GM19324 (cell line): ENCODE measurements at regions not wholly inside any gene's neighbourhood (a gene's known extent, or its start where the extent isn't known, plus 50 kb on each side); places are given as distances from the start of the nearest gene placed in this dataset.
"Not testable (repeated sequence)": the region's sequence is repeated elsewhere in the genome, so short reads cannot be mapped to it uniquely, and the experiment has no call there.

Source experiments
- ATAC-seq: cut with Tn5 transposase; IDR thresholded peaks from one replicate; pipeline ENCODE4 v1.9.1; 2021; ENCODE audit warnings: mild to moderate bottlenecking, moderate library complexity; ENCODE audit not compliant: unreplicated experiment, low FRiP score

DNA sequence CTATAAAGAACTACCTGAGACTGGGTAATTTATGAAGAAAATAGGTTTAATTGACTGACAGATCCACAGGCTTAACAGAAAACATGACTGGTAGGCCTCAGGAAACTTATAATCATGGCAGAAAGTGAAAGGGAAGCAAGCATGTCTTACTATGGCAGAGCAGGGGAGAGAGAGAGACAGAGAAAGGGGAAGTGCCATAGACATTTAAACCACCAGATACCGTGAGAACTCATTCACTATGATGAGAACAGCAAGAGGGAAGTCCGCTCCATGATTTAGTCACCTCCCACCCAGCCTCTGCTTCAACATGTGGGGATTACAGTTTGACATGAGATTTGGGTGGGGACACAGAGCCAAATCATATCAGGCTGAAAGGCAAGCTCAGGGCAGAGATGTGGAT lies 327.1 kb upstream of the DDI1 start:
- ATAC-seq = peak; percentile 69

DNA sequence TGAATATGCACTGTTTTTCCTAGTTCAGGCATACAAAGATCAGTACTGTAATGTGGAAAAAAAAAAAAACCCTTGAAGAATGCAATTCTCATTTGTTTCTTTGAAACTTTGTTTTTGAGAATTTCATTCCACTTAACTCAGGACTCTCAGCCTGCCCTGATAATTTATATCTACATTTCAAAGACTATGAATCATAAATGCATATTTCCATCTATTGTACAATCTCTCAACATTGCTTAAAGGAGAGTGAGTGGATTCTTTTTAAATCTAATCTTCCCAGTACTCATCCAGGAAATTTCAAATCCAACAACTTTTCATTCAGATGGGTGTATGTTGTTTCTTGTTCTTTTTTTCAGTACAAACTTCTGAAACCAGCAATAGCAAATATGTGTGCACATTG lies 322.2 kb upstream of the DDI1 start:
- no peak for ATAC-seq

DNA sequence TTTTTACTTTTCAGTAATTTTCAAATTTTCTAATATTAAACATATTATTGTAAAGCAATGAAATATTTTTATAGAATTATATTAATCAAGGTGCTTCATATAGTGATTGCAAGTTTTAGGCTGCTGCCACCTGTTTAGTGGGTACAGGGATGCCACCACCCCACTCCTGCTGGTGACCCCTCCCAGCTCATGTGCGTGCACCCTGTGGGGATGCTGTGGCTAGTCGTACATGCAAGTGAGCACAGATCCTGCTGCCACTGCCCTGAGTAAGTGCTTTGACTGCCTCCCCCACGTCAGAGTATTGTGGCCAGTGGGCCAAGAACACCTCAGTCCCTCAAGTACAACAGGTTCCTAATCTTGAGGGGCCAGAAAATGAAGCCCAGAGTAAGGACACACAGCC lies 320.1 kb upstream of the DDI1 start:
- ATAC-seq = no peak

DNA sequence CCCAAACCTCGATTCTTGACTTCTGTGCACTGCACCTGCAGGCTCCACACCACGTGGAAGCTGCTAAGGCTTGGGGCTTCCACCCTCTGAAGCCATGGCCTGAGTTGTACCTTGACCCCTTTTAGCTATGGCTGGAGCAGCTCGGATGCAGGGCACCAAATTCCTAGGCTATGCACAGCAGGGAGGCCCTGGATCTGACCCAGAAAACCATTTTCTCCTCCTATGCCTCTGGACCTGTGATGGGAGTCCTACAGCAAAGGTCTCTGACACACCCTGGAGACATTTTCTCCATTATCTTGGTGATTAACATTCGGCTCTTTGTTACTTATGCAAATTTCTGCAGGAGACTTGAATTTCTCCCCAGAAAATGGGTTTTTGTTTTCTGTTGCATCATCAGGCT lies 309.2 kb upstream of the DDI1 start:
- ATAC-seq = no peak

DNA sequence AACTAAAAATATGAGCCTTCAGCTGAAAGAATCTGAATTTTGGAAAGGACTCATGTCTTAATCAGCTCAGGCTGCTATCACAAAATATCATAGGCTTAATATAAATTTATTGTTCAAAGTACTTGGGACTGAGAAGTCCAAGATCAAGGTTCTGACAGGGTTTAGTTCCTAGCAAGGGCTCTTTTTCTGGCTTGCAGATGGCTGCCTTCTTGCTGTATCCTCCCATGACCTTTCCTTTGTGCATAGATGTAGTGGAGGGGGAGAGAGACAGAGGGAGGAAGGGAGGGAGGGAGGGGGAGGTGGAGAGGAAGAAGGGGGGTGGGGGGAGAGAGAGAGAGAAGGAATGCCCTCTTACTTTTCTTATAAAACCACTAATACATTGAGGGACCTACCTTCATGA lies 306.8 kb upstream of the DDI1 start:
- ATAC-seq = no peak

DNA sequence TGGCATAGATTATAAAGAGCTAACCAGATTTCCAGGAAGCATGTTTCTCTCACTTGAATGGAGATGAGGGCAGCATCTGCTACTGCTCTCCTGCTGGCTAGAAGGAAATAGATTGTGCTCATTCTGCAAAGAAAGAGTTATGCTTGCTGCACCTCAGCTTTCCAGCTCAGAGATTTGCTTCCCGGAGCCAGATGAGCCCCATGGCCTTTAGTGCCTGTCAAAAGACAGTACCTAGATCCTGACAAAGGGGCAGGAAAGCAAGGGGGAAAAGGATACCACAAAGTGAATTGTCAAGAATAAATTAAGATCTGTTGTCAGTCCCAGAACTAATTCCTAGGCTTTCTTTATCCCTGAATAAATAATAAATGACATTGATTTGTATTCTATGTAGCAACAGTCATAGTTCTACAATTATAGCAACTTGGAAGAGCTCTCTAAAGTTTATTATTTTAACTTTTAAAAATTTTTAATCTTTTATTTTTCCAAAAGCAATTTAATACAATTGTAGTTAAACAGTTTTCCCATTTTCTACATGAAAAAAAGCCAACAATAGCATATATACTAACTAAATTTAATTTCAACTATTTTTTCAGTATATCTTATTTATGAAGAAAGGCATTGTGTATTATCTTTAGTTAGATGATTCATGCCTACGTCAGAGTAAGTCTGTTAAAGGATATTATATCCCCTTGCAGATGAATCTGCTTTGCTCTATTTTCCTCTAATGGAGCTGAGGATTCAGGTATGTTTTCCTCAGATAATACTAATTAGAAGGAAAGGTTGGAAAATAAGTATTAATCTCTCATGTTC lies 306.1 kb upstream of the DDI1 start:
- ATAC-seq = no peak

DNA sequence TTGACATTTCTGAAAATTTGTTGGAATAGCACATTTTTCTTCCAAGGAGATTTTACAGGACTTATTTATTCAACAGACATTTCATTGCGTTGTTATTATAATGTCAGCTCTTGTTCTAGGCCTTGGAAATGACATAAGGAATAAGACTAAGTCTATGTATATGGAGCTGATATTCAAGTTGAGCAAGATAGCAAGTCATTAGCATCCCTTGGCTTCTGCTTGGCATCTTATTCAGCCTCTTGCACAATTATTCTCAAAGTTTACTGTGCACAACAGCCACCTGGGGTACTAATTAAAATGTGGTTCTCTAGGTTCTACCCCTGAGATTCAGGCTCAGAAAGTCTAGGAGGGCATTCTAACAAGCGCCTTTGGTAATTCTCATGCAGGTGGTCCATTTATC lies 304.8 kb upstream of the DDI1 start:
- no peak for ATAC-seq

DNA sequence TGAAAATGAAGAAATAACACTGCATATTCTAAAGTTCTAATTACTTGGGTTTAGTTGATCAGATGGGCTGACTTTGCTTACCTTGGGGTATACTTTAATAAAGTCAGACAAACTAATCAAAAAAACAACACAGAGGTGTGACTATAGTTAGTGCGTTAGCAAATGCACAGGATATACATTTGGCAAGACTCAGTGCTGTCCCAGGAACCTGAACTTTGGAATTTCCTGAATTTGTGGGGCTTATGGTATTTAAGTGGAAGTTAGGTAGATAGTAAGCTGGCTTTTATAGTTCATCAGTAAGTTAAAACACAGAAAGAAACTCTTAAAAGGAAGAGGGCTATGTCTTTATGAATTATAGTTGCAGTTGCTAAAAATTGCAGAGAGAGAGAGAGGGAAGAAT lies 302.6 kb upstream of the DDI1 start:
- ATAC-seq = no peak

DNA sequence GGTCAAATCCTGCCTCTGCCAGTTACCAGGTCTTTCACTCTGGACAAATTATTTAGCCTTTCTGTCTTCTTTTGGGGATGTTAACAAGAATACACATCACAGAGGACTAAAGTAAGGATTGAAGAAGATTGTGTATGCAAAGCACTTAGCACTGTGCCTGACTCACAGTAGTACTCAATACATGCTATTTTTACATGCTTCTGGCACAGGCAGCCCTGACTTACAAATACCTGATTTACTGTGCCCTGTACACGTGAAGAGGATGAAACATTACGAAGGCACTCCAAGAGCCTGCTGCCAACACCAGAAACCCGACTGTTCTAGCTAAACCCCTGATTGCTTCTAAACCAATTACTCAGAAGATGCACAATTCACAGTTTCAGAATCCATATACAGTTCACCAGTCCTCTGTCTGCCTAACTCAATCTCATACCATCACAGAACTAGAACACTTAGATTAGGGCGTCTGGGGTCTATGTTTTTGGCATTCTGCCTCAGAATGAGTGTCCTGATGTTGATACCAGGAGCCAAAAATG lies 300.9 kb upstream of the DDI1 start:
- no peak for ATAC-seq

DNA sequence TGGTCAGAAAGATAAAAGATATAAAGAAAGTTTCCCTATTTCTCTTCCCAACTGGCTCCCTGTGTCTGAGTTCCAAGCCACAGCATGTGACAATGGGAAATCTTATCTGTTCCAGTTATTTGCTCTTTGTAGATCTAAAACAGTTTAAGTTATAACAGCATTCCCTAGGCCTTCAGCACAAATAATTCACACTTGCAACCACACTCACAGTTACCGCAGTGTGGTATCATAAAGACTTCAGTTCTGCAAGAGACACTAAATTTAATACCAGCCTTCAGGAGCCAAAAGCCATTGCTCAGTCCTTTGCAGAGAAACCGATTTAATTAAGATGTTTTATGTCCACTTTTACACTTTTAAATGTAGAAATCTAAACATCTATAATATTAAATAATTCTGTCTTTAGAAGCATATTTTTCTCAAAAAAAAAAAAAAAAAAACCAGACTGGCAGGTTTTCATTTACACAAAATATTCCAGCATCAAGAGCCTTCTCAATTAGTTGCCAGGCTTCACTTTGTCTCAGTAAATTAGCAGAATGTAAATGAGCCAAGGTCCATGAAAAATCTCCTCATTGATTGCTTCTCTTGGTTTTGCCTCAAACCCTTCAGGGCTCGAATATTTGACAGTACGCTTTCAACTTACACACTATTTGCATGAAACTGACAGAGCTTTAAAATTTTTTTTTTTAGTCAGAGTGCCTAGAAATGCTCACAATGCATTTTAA lies 300.0 kb upstream of the DDI1 start:
- ATAC-seq = no peak

DNA sequence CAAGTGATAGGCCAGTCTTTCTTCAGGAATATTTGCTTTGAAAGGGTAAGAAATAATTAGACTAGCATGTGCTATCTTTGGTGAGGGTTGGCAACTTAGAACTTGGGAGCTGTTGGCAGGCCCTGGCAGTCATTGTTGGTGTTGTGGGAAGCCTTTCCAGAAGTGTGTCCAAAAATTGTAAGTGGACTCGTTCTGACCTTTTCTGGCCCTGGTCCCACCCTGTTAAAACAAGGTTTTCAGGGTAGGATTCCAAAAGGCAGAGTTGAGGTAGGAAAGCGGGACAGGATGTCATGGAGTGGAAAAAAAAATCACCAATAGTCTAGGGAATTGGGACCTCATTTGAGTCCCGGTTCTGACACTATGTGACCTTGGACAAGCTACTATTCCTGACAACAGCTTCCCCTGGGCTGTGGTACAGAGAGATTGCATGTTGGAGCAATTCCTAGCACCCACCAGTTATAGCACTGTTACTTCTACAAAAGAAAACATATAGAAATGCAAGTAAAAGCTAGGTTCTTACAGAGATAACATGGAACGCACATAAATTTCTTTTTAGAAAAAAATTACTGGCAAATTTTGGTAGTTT lies 299.3 kb upstream of the DDI1 start:
- no peak for ATAC-seq

DNA sequence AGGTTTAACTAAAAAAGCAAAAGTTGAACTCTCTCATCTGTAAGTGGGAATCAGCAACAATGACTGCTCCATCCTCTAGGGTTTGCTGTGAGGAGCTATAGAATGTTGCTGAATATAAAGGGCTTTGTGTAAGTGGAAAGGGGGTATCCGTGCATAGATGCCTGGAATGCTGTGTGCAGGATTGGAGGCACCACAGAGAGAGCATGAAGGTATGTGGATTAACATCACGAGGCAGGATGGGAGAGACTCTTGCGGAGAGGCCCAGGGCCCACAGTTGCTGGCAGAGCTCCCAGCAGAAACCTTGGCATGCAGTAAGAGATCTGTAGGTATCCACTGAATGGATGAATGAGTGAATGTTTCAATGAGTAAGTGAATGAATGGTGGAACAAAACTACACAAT lies 298.7 kb upstream of the DDI1 start:
- ATAC-seq = no peak

DNA sequence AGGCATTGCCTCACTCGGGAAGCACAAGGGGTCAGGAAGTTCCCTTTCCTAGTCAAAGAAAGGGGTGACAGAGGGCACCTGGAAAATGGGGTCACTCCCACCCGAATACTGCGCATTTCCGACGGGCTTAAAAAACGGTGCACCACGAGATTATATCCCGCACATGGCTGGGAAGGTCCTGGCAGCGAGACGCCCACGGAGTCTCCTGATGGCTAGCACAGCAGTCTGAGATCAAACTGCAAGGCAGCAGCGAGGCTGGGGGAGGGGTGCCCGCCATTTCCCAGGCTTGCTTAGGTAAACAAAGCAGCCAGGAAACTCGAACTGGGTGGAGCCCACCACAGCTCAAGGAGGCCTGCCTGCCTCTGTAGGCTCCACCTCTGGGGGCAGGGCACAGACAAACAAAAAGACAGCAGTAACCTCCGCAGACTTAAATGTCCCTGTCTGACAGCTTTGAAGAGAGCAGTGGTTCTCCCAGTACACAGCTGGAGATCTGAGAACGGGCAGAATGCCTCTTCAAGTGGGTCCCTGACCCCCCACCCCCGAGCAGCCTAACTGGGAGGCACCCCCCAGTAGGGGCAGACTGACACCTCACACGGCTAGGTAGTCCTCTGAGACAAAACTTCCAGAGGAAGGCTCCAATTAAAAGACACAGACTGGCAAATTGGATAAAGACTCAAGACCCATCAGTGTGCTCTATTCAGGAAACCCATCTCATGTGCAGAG lies 297.2 kb upstream of the DDI1 start:
- ATAC-seq = not testable (repeated sequence)

DNA sequence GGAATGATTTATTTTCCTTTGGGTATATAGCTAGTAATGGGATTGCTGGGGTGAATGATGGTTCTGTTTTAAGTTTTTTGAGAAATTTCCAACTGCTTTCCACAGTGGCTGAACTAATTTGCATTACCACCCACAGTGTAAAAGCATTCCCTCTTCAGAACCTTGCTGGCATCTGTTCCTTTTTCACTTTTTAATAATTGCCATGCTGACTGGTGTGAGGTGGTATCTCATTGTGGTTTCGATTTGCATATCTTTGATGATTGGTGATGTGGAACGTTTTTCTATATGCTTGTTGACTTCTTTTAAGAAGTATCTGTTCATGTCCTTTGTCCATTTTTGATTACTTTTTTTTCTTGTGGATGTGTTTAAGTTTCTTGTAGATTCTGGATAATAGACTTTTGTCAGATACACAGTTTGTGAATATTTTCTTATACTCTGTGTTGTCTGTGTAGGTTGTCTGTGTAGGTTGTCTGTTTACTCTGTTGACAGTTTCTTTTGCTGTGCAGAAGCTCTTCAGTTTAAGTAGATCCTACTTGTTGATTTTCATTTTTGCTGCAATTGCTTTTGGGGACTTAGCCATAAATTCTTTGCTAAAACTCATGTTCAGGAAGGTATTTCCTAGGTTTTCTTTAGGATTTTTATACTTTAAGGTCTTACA lies 291.8 kb upstream of the DDI1 start:
- ATAC-seq = peak; percentile 86

DNA sequence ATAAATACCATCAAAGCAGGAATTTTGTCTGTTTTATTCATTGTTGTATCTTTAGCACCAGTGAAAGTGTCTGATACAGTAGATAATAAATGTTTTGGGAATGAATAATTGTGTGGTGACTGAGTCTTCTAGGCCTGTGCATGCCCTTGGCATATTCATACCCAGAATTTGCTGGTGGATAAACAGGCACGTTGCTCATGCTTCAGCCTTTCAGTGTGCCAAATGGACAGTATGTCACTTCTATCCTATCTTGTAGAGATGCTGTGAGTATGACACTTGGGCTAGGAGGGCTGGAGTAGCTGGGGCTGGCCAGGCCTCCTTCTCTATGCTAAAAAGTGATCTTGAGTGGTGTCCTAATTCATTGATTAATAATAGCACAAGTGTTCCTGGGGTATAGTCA lies 287.3 kb upstream of the DDI1 start:
- no peak for ATAC-seq

DNA sequence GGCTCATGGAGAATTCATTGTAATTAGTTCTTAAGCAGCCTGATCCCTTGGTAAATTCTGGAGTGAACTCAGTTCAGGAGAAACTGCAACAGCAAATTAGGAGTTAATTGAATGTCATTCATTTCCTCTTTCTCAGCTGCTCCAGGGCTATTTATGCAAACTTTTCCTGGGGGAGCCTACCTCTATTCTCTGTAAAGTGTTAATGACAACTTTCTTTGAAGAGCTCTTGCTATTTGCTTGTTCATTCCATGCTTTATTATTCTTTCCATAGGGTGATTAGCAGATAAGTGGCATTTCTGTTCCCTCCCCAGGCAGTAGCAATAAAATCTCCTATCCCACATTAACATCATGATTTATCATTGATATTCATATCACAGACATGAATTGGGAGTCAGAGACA lies 267.6 kb upstream of the DDI1 start:
- ATAC-seq = no peak

DNA sequence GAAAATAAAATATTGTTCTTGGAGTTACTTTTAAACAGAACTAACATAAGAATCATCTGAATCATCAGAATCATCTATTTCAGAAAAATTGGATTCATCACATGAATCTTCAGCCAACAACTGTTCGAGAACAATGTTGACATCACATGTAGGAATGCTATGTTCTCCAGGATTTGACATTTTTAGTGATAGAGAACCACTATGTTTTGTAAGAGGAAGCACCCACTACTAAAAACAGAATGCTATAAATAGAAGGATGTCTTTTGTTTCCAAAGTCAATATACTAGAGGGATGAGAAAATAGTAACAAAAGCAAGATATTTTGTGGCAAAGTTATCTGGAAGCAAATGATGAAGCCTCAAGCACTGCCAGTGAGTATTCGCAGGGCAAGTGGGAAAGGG lies 263.4 kb upstream of the DDI1 start:
- no peak for ATAC-seq

DNA sequence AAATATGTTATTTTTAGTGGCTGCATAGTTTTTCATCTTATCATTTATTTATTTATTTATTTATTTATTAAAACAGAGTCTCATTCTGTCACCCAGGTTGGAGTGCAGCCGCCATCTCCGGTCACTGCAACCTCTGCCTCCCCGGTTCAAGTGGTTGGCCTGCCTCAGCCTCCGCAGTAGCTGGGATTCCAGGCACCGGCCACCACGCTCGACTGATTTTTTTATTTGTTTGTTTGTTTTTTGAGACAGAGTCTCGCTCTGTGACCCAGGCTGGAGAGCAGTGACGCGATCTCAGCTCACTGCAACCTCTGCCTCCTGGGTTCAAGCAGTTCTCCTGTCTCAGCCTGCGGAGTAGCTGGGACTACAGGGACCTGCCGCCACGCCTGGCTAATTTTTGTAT lies 262.9 kb upstream of the DDI1 start:
- no peak for ATAC-seq

DNA sequence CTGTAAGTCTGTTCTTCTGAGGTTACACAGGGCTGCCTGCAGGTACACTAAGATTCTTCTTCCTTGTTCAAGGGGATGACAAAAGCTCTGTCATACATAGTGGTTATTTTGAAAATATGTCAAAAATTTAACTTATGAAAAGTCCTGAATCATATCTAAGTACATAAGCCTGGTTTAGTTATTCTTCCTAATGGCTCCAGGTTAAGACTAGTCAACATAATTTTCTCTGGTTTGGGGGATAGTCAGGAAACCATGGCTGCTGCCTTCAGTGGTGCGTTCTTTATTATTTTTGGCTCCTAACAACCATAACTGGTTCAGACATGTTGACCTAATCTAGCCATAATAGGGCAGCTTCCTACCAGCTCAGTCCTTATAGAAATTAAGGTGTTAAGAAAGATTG lies 257.4 kb upstream of the DDI1 start:
- ATAC-seq = no peak

DNA sequence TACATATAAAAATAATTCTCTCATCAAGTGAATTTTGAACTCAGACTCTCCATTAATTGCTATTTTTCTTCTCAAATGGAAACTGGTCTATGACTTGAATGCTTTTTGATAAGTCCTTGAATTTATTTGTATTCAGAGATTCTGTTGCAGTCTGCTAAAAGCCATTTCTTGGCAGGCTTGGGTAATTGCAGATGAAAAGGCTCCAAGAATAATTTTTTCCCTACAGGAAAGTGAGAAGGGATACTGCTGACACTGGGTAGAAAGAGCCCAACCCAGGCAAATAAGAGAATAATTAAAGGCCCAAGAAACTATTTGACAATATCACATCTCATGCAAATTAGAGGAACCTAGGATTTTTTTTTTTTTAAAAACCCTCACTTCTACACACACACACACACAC lies 246.5 kb upstream of the DDI1 start:
- ATAC-seq = no peak
